GM04503 (cell line): ENCODE measurements at regions not wholly inside any gene's neighbourhood (a gene's known extent, or its start where the extent isn't known, plus 50 kb on each side); places are given as distances from the start of the nearest gene placed in this dataset.
"Not testable (repeated sequence)": the region's sequence is repeated elsewhere in the genome, so short reads cannot be mapped to it uniquely, and the experiment has no call there.

Source experiments
- DNase-seq: peaks from one replicate; pipeline ENCODE4 v3.0.0-alpha.2; 2012; ENCODE audit warnings: low read depth

- no peak for DNase-seq
Observed at GRCh38 chr9:85077944-85078343, 408.4 kb downstream of the NTRK2 start.

- DNase-seq: not testable (repeated sequence)
Observed at GRCh38 chr9:85077146-85077545, 407.6 kb downstream of the NTRK2 start.
